Spleen (tissue), 7 donors: ENCODE measurements at regions not wholly inside any gene's neighbourhood (a gene's known extent, or its start where the extent isn't known, plus 50 kb on each side); places are given as distances from the start of the nearest gene placed in this dataset.

Source experiments
- CTCF ChIP-seq, 11 experiments: fragments of 200-600 bp in 7 of 11; fragments of 450-650 bp in 4 of 11; sonication (generic) in 4 of 11; IDR thresholded peaks in 8 of 11; conservative IDR thresholded peaks in 3 of 11; 1 replicate in 7 of 11; 2 replicates in 4 of 11; pipeline versions ENCODE4 v1.4.0 to v1.8.0; 2016 to 2021; ENCODE audit warnings: antibody characterized with exemption in 11 of 11, inconsistent platforms in 4 of 11, mild to moderate bottlenecking in 1 of 11
- POLR2A ChIP-seq, 3 donors: fragments of 450-650 bp; IDR thresholded peaks; one replicate each; pipeline ENCODE4 v1.5.1; 2017; ENCODE audit warnings: antibody characterized with exemption in 3 of 3, mild to moderate bottlenecking in 1 of 3
- POLR2AphosphoS5 ChIP-seq, 3 donors: sonication (generic); formaldehyde crosslinking; IDR thresholded peaks; one replicate each; pipeline ENCODE4 v1.5.1; 2017; ENCODE audit warnings: antibody characterized with exemption in 3 of 3
- donor health status: DM: no; HTN: no; CAD: no; lungs with moderate emphysema.
- donor health status: DM: no; HTN: no; CAD: no.
- donor health status: DM: no; HTN: no; CAD: no.

- TF ChIP-seq POLR2A (IDR thresholded peaks at IDR 0.05) (no peak), CTCF (IDR thresholded peaks at IDR 0.05 in 8 of 11, conservative IDR thresholded peaks at IDR 0.05 in 3 of 11) (no peak), POLR2AphosphoS5 (IDR thresholded peaks at IDR 0.05) (no peak)
Measured at GRCh38 chr15:85910834-85911233, 116.1 kb upstream of the KLHL25 start.
